HG03457 (cell line): ENCODE measurements at regions not wholly inside any gene's neighbourhood (a gene's known extent, or its start where the extent isn't known, plus 50 kb on each side); places are given as distances from the start of the nearest gene placed in this dataset.

Experiments used
- ATAC-seq: cut with Tn5 transposase; IDR thresholded peaks from one replicate; pipeline ENCODE4 v1.9.1; 2021; ENCODE audit warnings: moderate number of reproducible peaks; ENCODE audit not compliant: unreplicated experiment

GRCh38 chr9:111149018-111149759, 110.9 kb upstream of the LPAR1 start:
- peak; percentile 33 for ATAC-seq

- ATAC-seq = peak; percentile 47
These were observed 110.1 kb upstream of the LPAR1 start for GRCh38 chr9:111148052-111149017.

GRCh38 chr9:111147041-111147440, 108.8 kb upstream of the LPAR1 start:
- ATAC-seq = no peak

GRCh38 chr9:111144741-111145140, 106.5 kb upstream of the LPAR1 start:
- ATAC-seq = no peak

GRCh38 chr9:111136180-111136579, 97.9 kb upstream of the LPAR1 start:
- ATAC-seq = no peak

GRCh38 chr9:111131211-111131610, 92.9 kb upstream of the LPAR1 start:
- ATAC-seq = no peak

GRCh38 chr9:111120526-111120925, 82.3 kb upstream of the LPAR1 start:
- ATAC-seq = no peak

GRCh38 chr9:111118256-111118948, 80.1 kb upstream of the LPAR1 start:
- no peak for ATAC-seq

- no peak for ATAC-seq
These were observed 76.2 kb upstream of the LPAR1 start for GRCh38 chr9:111114486-111114885.

GRCh38 chr9:111113712-111114111, 75.4 kb upstream of the LPAR1 start:
- ATAC-seq = no peak

- ATAC-seq = no peak
These were observed 72.5 kb upstream of the LPAR1 start for GRCh38 chr9:111110805-111111204.

- ATAC-seq = no peak
These were observed 70.7 kb upstream of the LPAR1 start for GRCh38 chr9:111108946-111109345.

- ATAC-seq = no peak
These were observed 68.9 kb upstream of the LPAR1 start for GRCh38 chr9:111107141-111107540.

- no peak for ATAC-seq
These were observed 67.9 kb upstream of the LPAR1 start for GRCh38 chr9:111106202-111106601.

- ATAC-seq = no peak
These were observed 64.7 kb upstream of the LPAR1 start for GRCh38 chr9:111102793-111103464.

- ATAC-seq = no peak
These were observed 61.1 kb upstream of the LPAR1 start for GRCh38 chr9:111099199-111100008.

GRCh38 chr9:111098093-111098492, 59.8 kb upstream of the LPAR1 start:
- no peak for ATAC-seq

- ATAC-seq = no peak
These were observed 57.8 kb upstream of the LPAR1 start for GRCh38 chr9:111096051-111096450.

GRCh38 chr9:111095441-111095840, 57.2 kb upstream of the LPAR1 start:
- no peak for ATAC-seq

- no peak for ATAC-seq
These were observed 56.7 kb upstream of the LPAR1 start for GRCh38 chr9:111094958-111095357.
